ENCODE measurements at regions not wholly inside any gene's neighbourhood (a gene's known extent, or its start where the extent isn't known, plus 50 kb on each side); places are given as distances from the start of the nearest gene placed in this dataset.
A peak's percentile ranks its signal among the peaks of the same experiment; 100 is the strongest.
"Not testable (repeated sequence)": the region's sequence is repeated elsewhere in the genome, so short reads cannot be mapped to it uniquely, and the experiment has no call there.

GRCh38 chr5:158039911-158040347, 181.0 kb upstream of the CLINT1 start:
- no peak for DNase-seq

GRCh38 chr5:158039441-158039840, 180.5 kb upstream of the CLINT1 start:
- no peak for DNase-seq

- DNase-seq, result not testable (repeated sequence)
Observed at GRCh38 chr5:158036983-158037595, 178.1 kb upstream of the CLINT1 start.

- not testable (repeated sequence) for DNase-seq
Observed at GRCh38 chr5:158034586-158034985, 175.6 kb upstream of the CLINT1 start.

DNA sequence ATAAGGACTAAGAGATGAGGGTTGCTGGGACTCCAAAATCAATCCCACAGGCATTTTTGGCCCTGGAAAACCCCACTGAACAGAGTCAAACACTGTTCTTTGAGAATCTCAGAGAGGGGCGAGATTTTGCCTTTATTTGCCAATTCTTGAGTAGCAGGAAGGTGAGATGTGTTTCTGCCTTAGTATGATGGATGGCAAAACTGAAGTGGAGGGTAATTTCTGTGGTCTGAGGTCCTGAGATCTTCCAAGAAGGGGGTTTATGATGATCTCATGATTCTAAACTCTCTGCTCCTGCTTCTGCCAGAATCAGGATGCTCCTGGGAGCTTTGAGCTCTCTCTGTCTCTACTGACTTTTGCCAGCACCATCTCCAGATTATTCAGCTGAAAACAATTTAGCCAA, 174.8 kb upstream of the CLINT1 start:
- DNase-seq, result no peak

DNA sequence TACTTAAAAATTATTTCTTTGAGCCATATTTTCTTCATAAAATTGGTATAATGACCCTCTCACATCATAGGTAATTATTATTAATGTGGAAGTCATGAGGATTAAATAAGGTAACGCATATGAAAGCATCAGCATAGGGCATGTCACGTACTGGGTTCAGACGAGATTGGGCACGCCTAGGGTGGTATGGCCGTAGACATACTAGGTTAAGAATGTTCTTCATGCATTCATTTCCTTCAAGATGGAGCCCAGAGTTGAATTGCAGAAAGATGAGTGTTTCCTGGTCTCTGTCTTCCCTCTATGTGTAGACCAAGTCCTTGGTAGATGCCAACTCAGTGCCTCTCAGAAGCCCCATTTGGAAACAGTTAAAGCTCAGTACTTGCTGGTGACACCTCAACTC, 174.1 kb upstream of the CLINT1 start:
- DNase-seq, result no peak

GRCh38 chr5:158032246-158032645, 173.3 kb upstream of the CLINT1 start:
- DNase-seq, result no peak

GRCh38 chr5:158027806-158028775, 169.1 kb upstream of the CLINT1 start:
- no peak for DNase-seq

- DNase-seq, result no peak
Observed at GRCh38 chr5:158026304-158027031, 167.5 kb upstream of the CLINT1 start.

GRCh38 chr5:158023266-158023665, 164.3 kb upstream of the CLINT1 start:
- no peak for DNase-seq

GRCh38 chr5:158022837-158023236, 163.9 kb upstream of the CLINT1 start:
- DNase-seq, result no peak

DNA sequence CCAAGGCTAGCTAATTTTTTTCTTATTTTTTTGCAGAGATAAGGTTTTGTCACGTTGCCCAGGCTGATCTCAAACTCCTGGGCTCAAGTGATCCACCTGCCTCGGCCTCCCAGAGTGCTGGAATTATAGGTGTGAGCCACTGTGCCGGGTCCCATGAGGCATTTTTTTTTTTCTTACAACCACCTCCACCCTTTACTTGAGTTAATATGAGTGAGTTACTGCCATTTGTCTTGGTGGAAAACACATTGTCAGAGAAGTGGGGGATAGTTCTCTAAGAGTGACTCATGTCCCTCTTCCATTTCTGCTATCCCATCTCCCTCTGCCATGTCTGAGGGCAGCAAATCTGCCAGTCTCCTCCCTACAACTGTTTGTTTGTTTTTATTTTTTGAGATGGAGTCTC, 163.4 kb upstream of the CLINT1 start:
- no peak for DNase-seq

DNA sequence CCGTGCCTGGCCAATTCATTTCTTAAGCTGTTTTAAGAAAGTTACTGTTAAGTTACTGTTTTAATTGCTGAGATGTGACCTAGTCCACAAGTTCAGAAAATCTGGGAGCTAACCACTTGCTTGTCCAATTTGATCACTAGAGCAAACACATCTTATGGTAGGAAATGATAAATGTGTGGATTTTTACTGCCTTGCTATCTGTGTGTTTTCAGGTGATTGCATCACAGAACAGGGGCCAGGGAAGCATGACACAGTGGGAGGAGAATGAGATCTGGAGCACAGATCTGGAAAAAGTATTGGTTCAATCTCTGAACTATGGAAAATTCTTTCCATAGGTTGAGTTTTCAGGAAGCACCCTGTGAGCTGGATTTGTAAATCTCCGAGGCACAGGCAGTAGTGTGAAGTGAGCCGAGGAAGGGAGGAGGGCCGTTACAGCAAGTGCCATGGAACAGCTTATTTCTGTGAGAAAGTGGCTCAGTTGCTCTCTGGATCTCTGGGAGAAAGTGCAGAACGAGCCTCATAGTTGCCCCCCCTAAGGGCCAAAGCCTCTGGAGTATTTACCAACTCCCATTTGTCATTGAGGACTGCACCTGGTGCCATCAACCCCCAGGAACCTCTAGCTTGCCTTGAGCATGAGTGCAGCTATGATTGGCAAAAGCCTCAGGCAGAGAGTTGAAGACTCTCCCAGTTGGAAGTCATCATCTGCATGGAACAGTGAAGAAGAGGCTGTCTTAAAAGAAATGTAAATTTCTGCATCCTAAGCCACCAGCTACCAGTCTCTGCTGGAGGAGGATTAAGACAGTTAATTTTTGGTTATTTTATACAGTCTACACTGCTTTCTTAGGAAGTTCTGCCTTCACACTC, 161.8 kb upstream of the CLINT1 start:
- no peak for DNase-seq

GRCh38 chr5:158017469-158017868, 158.5 kb upstream of the CLINT1 start:
- DNase-seq, result no peak

GRCh38 chr5:158014372-158014771, 155.4 kb upstream of the CLINT1 start:
- DNase-seq, result no peak

GRCh38 chr5:158013939-158014338, 155.0 kb upstream of the CLINT1 start:
- no peak for DNase-seq

DNA sequence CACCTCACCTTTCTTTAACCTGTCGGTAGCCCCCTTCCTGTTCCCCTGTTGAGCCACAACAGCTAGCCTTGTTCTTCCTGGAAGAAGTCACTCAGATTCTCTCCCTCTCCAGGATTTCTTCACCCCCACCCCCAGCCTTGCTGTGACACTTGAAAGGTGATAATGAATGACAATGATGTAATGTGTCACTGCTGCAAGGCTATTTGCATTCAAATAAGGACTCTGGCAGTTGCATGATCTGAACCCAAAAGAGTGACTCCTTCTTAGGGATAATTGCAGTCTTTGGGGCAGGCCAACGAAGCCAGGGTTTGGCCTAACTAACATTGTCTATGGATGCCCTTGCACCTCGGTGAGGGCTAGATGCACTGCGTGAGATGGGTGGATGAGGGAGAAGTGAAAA, 154.4 kb upstream of the CLINT1 start:
- no peak for DNase-seq

DNA sequence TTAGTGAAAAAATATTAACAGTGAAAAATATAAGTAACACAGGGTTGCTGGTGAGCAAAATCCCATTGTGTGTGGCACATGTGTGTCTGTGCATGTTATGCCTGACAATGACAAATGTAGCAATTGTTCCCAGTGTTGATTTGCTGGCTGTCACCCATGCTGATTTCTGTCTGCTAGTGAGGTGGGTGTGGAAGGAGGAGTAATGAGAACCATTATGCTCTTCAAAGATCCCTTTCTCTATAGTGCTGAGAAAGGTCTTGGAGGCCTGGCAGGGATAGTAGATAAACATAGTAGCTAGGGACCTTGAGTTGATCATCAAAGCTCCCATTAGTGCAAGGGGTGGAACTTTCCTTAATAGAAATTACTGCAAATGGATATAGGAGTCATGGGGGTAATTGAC, 152.5 kb upstream of the CLINT1 start:
- DNase-seq, result peak; percentile 34

GRCh38 chr5:158010831-158011230, 151.9 kb upstream of the CLINT1 start:
- DNase-seq, result no peak

DNA sequence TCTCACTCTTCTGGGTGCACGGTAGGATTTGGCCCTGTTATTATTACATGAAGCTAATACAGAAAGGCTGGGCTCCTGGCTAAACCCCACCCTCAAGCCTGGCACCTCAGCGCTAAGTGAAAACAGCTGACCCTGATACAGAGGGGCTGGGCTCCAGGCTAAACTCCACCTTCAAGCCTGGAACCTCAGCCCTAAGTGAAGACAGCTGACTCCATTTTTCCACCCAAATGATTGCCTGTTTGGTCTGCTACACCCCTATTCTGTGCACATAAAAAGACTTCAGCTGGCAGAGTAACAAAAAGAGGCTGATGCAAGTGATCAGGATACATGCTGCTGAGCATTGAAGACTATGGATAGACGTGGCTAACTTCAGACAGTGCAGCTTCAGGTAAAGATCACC, 148.4 kb upstream of the CLINT1 start:
- no peak for DNase-seq

- no peak for DNase-seq
Observed at GRCh38 chr5:157999696-158000095, 140.8 kb upstream of the CLINT1 start.

- DNase-seq, result no peak
Observed at GRCh38 chr5:157997991-157998504, 139.1 kb upstream of the CLINT1 start.

All from NCI-H1436 treated with DMSO at 0.1 percent for 48 hours (cell line).